Ishikawa (cell line): ENCODE measurements at regions not wholly inside any gene's neighbourhood (a gene's known extent, or its start where the extent isn't known, plus 50 kb on each side); places are given as distances from the start of the nearest gene placed in this dataset.

Source experiments
- CEBPB ChIP-seq: IDR thresholded peaks from 2 replicates; pipeline ENCODE4 v1.6.1; 2012
- CREB1 ChIP-seq: IDR thresholded peaks from 2 replicates; pipeline ENCODE4 v1.6.1; 2012; ENCODE audit warnings: low read depth
- EGR1 ChIP-seq: IDR thresholded peaks from 2 replicates; pipeline ENCODE4 v1.6.1; 2012
- EP300 ChIP-seq: IDR thresholded peaks from 2 replicates; pipeline ENCODE4 v1.6.1; 2012; ENCODE audit warnings: borderline replicate concordance
- FOXM1 ChIP-seq: IDR thresholded peaks from 2 replicates; pipeline ENCODE4 v1.6.1; 2012; ENCODE audit warnings: low read depth, borderline replicate concordance
- NFIC ChIP-seq: IDR thresholded peaks from 2 replicates; pipeline ENCODE4 v1.6.1; 2012
- RAD21 ChIP-seq: IDR thresholded peaks from 2 replicates; pipeline ENCODE4 v1.6.1; 2012; ENCODE audit warnings: low read depth
- TAF1 ChIP-seq: IDR thresholded peaks from 2 replicates; pipeline ENCODE4 v1.6.1; 2012; ENCODE audit warnings: low read depth, mild to moderate bottlenecking
- TEAD4 ChIP-seq: IDR thresholded peaks from 2 replicates; pipeline ENCODE4 v1.6.1; 2012
- YY1 ChIP-seq: IDR thresholded peaks from 2 replicates; pipeline ENCODE4 v1.6.1; 2012; ENCODE audit warnings: low read depth
- ZBTB7A ChIP-seq: IDR thresholded peaks from 2 replicates; pipeline ENCODE4 v1.6.1; 2012; ENCODE audit warnings: low read depth
- TF ChIP-seq, protein P1 (sequence below): IDR thresholded peaks from 2 replicates; pipeline ENCODE4 v1.6.1; 2012; ENCODE audit warnings: low read depth, mild to moderate bottlenecking
- TF ChIP-seq, protein P2 (sequence below): IDR thresholded peaks from 2 replicates; pipeline ENCODE4 v1.6.1; 2012

DNA sequence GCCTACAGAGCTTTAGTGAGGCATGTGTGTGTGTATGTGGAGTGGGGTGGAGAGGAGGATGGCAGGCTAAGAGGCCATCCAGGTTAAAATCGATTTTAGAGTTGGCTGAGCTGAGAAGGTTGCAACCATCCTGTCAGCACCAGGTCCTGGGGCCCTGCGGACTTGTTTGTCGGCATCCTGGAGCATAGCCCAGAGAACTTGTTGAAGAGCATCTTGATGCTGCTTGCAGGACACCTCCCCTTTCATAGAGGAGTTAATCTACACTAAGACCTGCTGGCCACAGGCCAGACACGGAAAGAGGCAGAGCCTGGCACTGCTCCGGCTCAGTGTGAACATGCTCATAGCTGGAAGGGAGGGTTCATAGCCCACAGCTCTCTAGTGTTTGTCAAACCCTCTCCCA, 72.1 kb upstream of the RGPD5 start:
- TF ChIP-seq, protein P1, sequence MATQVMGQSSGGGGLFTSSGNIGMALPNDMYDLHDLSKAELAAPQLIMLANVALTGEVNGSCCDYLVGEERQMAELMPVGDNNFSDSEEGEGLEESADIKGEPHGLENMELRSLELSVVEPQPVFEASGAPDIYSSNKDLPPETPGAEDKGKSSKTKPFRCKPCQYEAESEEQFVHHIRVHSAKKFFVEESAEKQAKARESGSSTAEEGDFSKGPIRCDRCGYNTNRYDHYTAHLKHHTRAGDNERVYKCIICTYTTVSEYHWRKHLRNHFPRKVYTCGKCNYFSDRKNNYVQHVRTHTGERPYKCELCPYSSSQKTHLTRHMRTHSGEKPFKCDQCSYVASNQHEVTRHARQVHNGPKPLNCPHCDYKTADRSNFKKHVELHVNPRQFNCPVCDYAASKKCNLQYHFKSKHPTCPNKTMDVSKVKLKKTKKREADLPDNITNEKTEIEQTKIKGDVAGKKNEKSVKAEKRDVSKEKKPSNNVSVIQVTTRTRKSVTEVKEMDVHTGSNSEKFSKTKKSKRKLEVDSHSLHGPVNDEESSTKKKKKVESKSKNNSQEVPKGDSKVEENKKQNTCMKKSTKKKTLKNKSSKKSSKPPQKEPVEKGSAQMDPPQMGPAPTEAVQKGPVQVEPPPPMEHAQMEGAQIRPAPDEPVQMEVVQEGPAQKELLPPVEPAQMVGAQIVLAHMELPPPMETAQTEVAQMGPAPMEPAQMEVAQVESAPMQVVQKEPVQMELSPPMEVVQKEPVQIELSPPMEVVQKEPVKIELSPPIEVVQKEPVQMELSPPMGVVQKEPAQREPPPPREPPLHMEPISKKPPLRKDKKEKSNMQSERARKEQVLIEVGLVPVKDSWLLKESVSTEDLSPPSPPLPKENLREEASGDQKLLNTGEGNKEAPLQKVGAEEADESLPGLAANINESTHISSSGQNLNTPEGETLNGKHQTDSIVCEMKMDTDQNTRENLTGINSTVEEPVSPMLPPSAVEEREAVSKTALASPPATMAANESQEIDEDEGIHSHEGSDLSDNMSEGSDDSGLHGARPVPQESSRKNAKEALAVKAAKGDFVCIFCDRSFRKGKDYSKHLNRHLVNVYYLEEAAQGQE, result no peak
- TF ChIP-seq, protein P2, sequence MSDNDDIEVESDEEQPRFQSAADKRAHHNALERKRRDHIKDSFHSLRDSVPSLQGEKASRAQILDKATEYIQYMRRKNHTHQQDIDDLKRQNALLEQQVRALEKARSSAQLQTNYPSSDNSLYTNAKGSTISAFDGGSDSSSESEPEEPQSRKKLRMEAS, result no peak
- no peak for TF ChIP-seq ZBTB7A
- no peak for TF ChIP-seq YY1

DNA sequence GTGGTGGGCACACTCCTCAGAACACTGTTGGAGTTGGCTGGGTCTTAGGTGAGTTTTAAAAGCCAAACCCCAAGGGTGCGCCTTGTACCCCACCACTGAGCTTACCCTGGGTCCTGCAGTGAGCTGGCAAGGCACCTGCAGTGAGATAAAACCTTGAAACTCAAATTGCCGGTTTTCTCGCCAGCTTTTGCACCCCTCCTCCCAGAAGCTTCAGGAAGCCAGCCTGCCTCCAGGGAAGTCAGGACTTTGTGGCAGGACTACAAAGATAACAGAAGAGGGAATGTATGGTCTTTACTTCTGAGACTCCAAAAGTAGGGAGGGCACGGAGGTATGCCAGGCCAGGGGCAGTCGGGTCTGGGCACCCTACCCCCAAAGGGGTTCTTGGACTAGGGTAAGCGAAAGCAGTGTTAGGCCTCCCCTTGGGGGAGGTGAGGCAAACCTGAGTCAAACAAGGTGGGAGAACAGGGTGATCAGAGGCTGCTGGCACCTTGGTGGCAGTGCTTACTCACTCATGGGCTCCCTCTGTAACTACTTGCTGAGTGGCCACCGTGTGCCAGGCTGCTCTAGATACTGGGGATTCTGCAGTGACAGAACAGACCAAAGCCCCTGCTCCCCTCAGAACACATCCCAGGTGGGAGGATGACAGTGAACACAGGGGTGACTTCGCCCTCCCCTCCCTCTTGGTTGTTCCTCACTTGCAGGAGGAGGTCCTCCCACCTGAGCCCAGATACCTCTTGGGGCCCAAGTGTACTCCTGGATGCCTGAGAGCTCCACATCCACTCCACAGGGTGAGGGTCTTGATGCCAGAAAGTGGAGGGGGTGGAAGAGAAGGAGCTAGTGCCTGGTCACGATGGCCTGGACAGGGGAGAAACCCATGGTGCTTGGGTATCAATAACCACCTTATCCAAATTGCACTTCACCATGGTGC, 69.3 kb upstream of the RGPD5 start:
- TF ChIP-seq RAD21 (no peak), EGR1 (no peak), TEAD4 (no peak), ZBTB7A (no peak), CREB1 (no peak), TAF1 (no peak), NFIC (no peak)
- TF ChIP-seq, protein P2, result no peak

DNA sequence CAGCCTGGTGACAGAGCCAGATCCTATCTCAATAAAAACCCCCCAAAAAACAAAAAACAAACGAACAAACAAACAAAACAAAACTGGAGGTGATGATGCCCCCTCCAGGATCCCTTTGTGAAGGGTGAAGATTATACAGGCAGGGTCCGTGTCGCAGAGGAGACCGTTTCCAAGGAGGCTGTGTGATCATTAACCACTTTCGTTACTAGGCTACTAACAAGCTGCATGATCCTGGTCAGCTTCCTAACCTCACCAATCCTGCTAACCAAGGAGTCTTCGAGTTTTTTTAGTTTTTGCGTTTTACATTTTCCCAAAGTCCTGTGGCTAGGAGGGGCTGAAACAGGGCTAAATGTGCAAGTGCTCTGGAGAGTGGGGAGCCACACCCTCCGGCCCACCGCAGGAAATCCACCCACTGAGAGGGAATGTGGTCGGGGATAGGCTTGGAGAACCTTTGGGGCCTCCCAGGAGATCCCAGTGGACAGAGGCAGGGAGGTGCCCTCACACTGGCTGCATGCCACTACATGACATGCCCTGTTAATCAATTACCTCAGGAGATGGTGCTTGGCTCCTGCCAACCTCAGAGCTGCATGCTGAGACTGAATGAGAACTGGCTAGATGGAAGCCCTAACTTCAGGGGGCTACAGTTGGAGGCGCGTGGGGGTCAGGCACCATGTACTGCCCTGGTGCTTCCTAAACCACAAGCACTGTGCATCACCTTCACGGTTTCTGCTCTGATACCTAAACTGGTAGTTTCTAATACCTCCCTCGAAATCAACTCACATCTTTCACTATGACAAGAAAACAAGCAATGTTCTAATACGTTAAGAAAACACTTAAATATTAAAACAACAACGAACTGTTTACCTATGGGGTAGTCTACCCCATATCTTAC, 67.5 kb upstream of the RGPD5 start:
- no peak for TF ChIP-seq FOXM1
- TF ChIP-seq ZBTB7A, result no peak
- TF ChIP-seq CEBPB, result no peak
- TF ChIP-seq TAF1, result no peak
- TF ChIP-seq CREB1, result no peak
- TF ChIP-seq, protein P2, result no peak

DNA sequence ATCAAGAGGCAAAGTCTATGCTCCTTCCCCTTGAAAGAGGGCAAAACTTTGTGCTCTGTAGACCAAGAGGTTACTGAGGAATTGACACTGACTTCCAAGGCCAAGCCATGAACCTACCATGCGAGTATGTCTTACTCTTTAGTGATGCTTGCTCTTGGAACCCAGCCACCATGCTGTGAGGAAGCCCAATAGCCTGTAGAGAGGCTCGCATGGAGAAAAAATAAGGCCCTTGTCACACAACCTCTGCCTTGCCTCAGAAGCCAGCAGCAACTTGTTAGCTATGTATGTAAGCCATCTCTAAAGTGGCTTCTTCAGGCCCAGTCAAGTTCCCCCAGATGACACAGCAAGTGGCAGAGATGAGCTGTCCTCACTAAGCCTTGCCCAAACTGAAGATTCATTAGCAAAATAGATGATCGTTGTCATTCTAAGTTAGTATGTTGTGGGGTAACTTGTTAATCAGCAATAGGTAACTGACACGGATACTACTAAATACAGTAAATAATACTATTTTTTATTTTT, 66.1 kb upstream of the RGPD5 start:
- no peak for TF ChIP-seq EGR1
- no peak for TF ChIP-seq CEBPB
- TF ChIP-seq NFIC, result no peak
- TF ChIP-seq, protein P2, result no peak

DNA sequence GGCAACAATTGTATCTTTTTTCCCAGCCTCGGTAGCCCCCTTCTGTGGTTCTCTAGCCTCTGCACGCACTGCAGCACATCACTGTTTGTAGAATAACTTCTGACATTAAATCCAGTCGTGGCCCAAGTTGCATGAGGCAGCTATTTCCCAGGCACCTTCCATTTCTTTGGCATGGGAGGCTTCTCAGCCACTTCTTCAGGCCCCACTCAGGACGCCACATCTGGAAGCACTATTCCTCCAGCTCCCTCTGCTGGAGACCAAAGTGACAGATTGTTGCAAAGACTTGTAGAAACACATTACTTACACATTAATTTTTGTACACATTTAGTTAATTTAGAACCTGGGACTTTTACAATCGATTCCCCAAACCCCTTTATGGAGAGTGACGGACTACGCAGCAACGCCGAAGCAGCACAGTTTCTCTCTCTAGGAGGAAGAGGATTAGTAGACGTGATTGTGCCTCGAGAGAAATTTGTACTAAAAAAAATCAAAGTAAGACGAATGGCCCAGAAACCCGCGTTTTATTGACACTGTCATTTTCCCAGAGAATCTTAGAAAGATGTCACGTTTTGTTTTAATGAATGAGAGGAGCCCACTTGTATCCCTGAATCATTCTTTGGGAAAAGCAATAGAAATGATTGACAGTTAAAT, 57.8 kb upstream of the RGPD5 start:
- no peak for TF ChIP-seq EP300
- TF ChIP-seq RAD21, result peak; percentile 89
- no peak for TF ChIP-seq EGR1
